Keratinocyte (primary cell): ENCODE measurements at regions not wholly inside any gene's neighbourhood (a gene's known extent, or its start where the extent isn't known, plus 50 kb on each side); places are given as distances from the start of the nearest gene placed in this dataset.

Experiments
- DNase-seq: peaks from one replicate; pipeline ENCODE4 v3.0.0-alpha.2; 2011; ENCODE audit warnings: low read depth, missing footprints, low spot score
- FAIRE-seq: peaks from 2 replicates; lab custom pipeline; 2011; peaks lifted over from hg19 to GRCh38; lab: Jason Lieb, UNC
- H2AFZ ChIP-seq: 2 replicates; pipeline ENCODE4 v1.6.0; 2012; ENCODE audit warnings: low read length, control low read depth, inconsistent platforms; ENCODE audit not compliant: control insufficient read depth
- H3K27ac ChIP-seq: 2 replicates; pipeline ENCODE4 v1.5.1; 2011; ENCODE audit warnings: low read length; ENCODE audit not compliant: control insufficient read depth, insufficient read depth
- H3K27me3 ChIP-seq: 3 replicates; pipeline ENCODE4 v1.6.0; 2011; ENCODE audit warnings: low read length; ENCODE audit not compliant: control insufficient read depth, insufficient read depth; ENCODE audit errors: extremely low read depth
- H3K36me3 ChIP-seq, 2 experiments: 2 replicates in 1 of 2; 3 replicates in 1 of 2; pipeline ENCODE4 v1.5.1; 2011; ENCODE audit warnings: low read length in 2 of 2, mild to moderate bottlenecking in 1 of 2; ENCODE audit not compliant: control insufficient read depth in 2 of 2, insufficient read depth in 2 of 2; ENCODE audit errors: extremely low read depth in 1 of 2
- H3K4me1 ChIP-seq: 3 replicates; pipeline ENCODE4 v1.5.1; 2011; ENCODE audit warnings: low read length; ENCODE audit not compliant: control insufficient read depth, insufficient read depth; ENCODE audit errors: extremely low read depth
- H3K4me2 ChIP-seq: 3 replicates; pipeline ENCODE4 v1.6.0; 2011; ENCODE audit warnings: low read depth, low read length; ENCODE audit not compliant: control insufficient read depth, insufficient read depth; ENCODE audit errors: extremely low read depth
- H3K4me3 ChIP-seq, 3 experiments: fragments of 200-600 bp in 1 of 3; sonication (generic) in 1 of 3; 2 replicates in 2 of 3; 3 replicates in 1 of 3; pipeline ENCODE4 v1.5.1; 2011 to 2016; ENCODE audit warnings: low read length in 3 of 3, mild to moderate bottlenecking in 3 of 3, control low read depth in 2 of 3, inconsistent platforms in 1 of 3, low read depth in 1 of 3, mixed read lengths in 1 of 3, mixed run types in 1 of 3, moderate library complexity in 1 of 3; ENCODE audit not compliant: control insufficient read depth in 2 of 3, insufficient read depth in 2 of 3; ENCODE audit errors: extremely low read depth in 1 of 3
- H3K79me2 ChIP-seq: 2 replicates; pipeline ENCODE4 v1.6.0; 2012; ENCODE audit warnings: low read length; ENCODE audit not compliant: control insufficient read depth, insufficient read depth
- H3K9ac ChIP-seq: 3 replicates; pipeline ENCODE4 v1.6.0; 2011; ENCODE audit warnings: low read length; ENCODE audit not compliant: control insufficient read depth, insufficient read depth; ENCODE audit errors: extremely low read depth
- H3K9me1 ChIP-seq: 3 replicates; pipeline ENCODE4 v1.6.0; 2011; ENCODE audit warnings: low read length; ENCODE audit not compliant: control insufficient read depth, insufficient read depth; ENCODE audit errors: extremely low read depth
- H3K9me3 ChIP-seq: 2 replicates; pipeline ENCODE4 v1.5.1; 2012; ENCODE audit warnings: low read depth, low read length; ENCODE audit not compliant: control insufficient read depth
- H4K20me1 ChIP-seq: 3 replicates; pipeline ENCODE4 v1.6.0; 2011; ENCODE audit warnings: low read length; ENCODE audit not compliant: control insufficient read depth, insufficient read depth; ENCODE audit errors: extremely low read depth
- CTCF ChIP-seq, 3 experiments: IDR thresholded peaks in 1 of 3; conservative IDR thresholded peaks in 1 of 3; optimal IDR thresholded peaks in 1 of 3; 2 replicates in 2 of 3; 3 replicates in 1 of 3; pipeline versions ENCODE3 to v1.5.1; 2011; ENCODE audit warnings: low read length in 3 of 3, mild to moderate bottlenecking in 3 of 3, moderate library complexity in 2 of 3, control low read depth in 1 of 3, inconsistent platforms in 1 of 3; ENCODE audit not compliant: insufficient read depth in 2 of 3; ENCODE audit errors: extremely low read depth in 1 of 3
- EZH2 ChIP-seq: IDR thresholded peaks from one replicate; pipeline ENCODE4 v1.6.1; 2012; ENCODE audit warnings: inconsistent platforms, mild to moderate bottlenecking, low read length, moderate library complexity
- dilution Hi-C: fragments of 300-500 bp; cut with MboI; formaldehyde crosslinking; loops from one replicate; pipeline ENCODE4 v1.7.0; 2020; ENCODE audit warnings: low sequenced_read_pairs; ENCODE audit not compliant: extremely low pct_ligation_motif_present

GRCh38 chr1:38607526-38607925 lies 252.0 kb downstream of the RRAGC start:
- DNase-seq: no peak
- TF ChIP-seq CTCF (optimal IDR thresholded peaks at IDR 0.05 in 1 of 3, IDR thresholded peaks at IDR 0.05 in 1 of 3, conservative IDR thresholded peaks at IDR 0.05 in 1 of 3; ENCODE audit: extremely low read depth in 1 of 3, insufficient read depth in 2 of 3, low read length in 3 of 3) (no peak), EZH2 (no peak)
- FAIRE-seq: no peak

GRCh38 chr1:38605063-38605462 lies 254.5 kb downstream of the RRAGC start:
- Histone ChIP-seq H3K4me2 (no peak overlapping the region), H3K9me3 (no peaks in the 10 kb centered on the region), H3K36me3 (no peaks in the 10 kb centered on the region), H3K79me2 (no peaks in the 10 kb centered on the region), H3K9me1 (no peaks in the 10 kb centered on the region), H4K20me1 (no peaks in the 10 kb centered on the region), H2AFZ (no peak overlapping the region), H3K27ac (no peak overlapping the region), H3K27me3 (no peaks in the 10 kb centered on the region), H3K4me1 (no peaks in the 10 kb centered on the region), H3K4me3 (no peak overlapping the region), H3K9ac (no peak overlapping the region)
- TF ChIP-seq CTCF (optimal IDR thresholded peaks at IDR 0.05 in 1 of 3, IDR thresholded peaks at IDR 0.05 in 1 of 3, conservative IDR thresholded peaks at IDR 0.05 in 1 of 3; ENCODE audit: extremely low read depth in 1 of 3, insufficient read depth in 2 of 3, low read length in 3 of 3) (no peak), EZH2 (no peak)
- FAIRE-seq: no peak
- dilution Hi-C loops: no loop called here
- DNase-seq: no peak

More at GRCh38 chr1:38607526-38607925, 252.0 kb downstream of the RRAGC start:
- no peak overlapping the region for H3K9ac ChIP-seq
- H3K9me1 ChIP-seq: no peaks in the 10 kb centered on the region
- H2AFZ ChIP-seq: no peak overlapping the region
- no peaks in the 10 kb centered on the region for H3K4me1 ChIP-seq
- H3K4me3 ChIP-seq: no peak overlapping the region
- H3K27ac ChIP-seq: no peak overlapping the region
- no peaks in the 10 kb centered on the region for H3K36me3 ChIP-seq
- H3K9me3 ChIP-seq: no peaks in the 10 kb centered on the region
- H4K20me1 ChIP-seq: no peaks in the 10 kb centered on the region
- no peaks in the 10 kb centered on the region for H3K79me2 ChIP-seq
- dilution Hi-C loops: no loop called here
- H3K27me3 ChIP-seq: no peaks in the 10 kb centered on the region
- no peak overlapping the region for H3K4me2 ChIP-seq
